ACHN (cell line): ENCODE measurements at regions not wholly inside any gene's neighbourhood (a gene's known extent, or its start where the extent isn't known, plus 50 kb on each side); places are given as distances from the start of the nearest gene placed in this dataset.

Experiments
- DNase-seq: peaks from one replicate; pipeline ENCODE4 v3.0.0-alpha.2; 2015
- in situ Hi-C: cut with HindIII; loops from 2 replicates; pipeline ENCODE4 v1.10.0; 2017; ENCODE audit warnings: low sequenced_read_pairs, low pct_ligation_motif_present, low pct_unique_long_range_greater_than_20kb

DNA sequence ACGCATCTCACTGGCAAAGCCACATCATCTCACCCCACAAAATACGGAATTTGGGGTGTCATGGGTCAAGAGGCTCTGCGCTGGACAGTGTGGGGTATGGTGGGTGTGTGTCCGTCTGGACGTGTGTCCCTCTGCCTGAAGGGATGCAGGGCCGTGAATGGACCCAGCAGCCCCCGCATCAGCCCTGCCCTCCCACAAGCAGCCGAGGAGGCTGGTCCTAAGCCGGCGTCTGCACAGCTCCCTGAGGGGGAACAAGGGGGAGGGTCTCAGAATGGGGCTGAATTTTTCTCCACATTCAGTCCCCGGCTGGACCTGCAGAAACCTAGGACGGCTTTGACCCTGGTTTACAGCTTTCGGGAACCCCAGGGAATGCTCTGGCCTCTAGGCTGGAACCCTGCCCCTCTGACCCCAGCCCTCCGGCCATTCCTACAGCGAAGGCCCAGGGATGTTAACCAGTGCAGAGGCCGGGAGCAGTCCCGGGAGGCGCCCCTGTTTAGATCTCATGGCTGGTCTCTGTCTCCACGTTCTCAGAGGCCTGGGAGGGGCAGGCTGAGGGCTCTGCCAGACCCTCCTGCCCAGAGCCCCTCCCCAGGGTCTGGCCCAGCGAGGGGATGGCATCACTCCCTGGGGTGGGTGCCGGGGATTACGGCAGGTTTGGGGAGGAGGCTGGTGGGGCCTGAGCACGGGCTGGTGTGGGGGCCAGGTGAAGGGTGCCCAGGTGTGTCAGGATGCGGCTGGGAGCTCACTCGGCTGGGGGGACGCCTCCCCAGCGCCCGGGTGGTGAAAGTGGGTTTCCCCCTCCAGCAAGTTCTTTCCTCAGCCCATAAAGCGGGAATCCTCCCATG is 156.5 kb upstream of the C14orf180 start:
- in situ Hi-C loops: no loop called here
- no peak for DNase-seq

DNA sequence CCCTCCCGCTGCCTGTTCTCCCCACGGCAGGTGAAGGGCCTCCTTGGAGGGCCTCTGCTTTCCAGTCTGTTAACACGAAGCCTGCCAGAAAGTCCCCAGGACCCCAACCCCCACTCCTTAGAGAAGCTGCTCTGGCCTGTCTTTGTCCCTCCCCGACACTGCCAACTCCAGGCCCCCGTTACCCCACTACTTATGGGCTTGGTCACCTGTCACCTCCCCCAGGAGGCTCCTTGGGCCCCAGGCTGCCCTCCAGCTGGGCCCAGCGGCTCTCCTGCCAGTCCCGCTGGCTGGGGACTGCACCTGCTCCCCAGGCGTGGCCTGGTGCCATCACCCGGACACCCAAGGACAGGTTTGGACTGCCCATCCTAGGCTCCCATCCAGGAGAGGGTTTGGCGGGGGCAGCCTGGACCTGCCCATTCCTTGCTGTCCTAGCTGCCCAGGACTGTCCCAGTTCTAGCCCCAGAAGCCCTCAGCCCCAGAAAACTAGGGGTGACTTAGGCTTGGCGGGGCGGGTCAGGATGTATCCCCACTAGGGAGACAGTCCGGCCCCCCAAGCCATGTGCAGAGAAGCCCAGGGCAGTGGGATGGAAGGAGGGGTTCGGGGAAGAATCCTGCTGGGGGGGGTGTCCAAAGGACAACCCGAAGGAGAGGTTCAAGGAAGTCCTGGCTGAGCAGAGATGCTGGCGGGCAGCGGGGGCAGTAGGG is 155.7 kb upstream of the C14orf180 start:
- no peak for DNase-seq
- in situ Hi-C loops: no loop called here

GRCh38 chr14:104424406-104425072 is 155.0 kb upstream of the C14orf180 start:
- in situ Hi-C loops: no loop called here

GRCh38 chr14:104425171-104425681 is 154.3 kb upstream of the C14orf180 start:
- in situ Hi-C loops: no loop called here
- no peak for DNase-seq

More at GRCh38 chr14:104424406-104425072, 155.0 kb upstream of the C14orf180 start:
- no peak for DNase-seq

GRCh38 chr14:104425763-104426646 is 153.6 kb upstream of the C14orf180 start:
- no peak for DNase-seq
- in situ Hi-C loops: no loop called here

DNA sequence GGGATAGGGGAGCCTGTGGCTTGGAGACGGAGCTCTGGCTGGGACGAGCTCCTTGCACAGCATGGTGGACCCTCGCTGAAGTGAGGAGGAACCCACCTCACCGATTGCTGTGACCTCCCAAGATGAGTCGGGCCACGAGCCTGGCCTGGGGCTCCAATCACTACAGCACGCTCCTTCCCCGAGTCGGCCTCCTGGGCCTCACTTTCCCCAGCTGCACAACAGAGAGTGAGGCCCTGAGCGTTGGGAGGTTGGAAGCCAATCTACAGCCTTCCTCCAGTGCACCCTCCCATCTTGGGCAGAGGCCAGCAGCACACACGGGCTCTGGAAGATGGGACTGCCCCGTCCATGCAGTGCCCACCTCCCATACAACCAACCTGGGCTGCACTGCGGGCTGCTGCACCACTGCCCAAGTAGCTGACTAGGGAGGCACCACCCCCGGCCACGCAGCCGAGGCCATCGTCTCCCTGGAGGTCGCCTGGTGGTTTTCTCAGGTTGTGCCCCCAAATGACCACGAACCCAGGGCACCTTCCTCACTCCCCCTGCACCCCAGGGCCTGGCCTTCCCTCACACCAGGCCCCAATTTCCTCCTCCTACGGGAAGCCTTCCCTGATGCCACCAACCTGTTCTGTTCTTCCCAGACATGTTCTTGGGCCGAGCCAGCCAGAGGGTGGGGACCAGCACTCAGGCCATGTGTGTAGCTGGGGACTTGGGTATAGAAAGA is 152.3 kb upstream of the C14orf180 start:
- no peak for DNase-seq

GRCh38 chr14:104428333-104428851 is 151.2 kb upstream of the C14orf180 start:
- no peak for DNase-seq
- in situ Hi-C loops: no loop called here

More for the DNA sequence above, 152.3 kb upstream of the C14orf180 start:
- in situ Hi-C loops: no loop called here

DNA sequence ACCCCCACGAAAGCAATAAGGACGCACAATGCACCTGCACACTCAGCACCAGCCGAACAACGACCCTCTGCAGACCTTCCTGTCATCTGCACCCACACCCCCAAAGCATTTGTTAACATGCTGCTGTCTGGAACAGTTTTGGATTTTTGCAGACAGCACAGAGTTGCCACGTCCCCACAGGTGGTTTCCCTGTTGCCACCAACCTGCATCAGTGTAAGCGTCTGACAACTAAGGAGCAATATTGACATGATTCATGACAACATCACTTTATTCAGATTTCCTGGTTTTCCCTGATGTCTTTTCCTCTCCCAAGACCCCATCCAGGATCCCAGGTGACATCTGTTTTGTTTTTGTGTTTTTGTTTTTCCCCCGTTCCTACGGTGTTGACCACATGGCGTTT is 150.7 kb upstream of the C14orf180 start:
- in situ Hi-C loops: no loop called here
- no peak for DNase-seq

GRCh38 chr14:104429291-104429861 is 150.2 kb upstream of the C14orf180 start:
- in situ Hi-C loops: no loop called here
- no peak for DNase-seq

DNA sequence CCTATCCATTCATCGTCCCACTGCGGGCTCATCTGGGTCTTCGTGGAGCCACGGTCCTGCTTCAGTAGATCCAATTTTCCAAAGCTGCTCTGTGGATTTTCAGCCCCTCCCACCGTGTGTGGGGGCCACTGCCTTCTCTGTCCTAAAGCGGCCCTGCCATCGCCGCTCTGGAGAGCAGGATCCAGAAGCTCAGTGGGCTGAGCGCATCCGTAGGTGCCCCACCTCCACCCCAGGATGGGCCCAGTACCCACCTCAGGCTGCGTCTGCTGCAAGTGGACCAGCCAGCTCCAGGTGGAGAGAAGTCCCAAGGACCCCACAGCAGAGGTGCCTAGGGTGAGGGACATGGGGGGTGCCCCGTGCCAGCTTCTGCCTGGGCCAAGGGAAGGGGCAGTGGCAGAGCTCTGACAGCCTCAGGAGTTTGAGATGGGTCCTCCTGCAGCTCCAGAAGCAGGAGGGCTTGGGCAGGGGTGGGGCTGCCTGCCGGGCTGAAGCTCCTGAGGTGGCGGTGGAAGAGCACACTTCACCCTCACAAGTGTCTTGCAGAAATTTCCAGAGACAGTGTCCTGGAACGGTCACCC is 148.1 kb upstream of the C14orf180 start:
- in situ Hi-C loops: no loop called here
- DNase-seq: no peak

GRCh38 chr14:104431929-104432541 is 147.5 kb upstream of the C14orf180 start:
- in situ Hi-C loops: no loop called here

DNA sequence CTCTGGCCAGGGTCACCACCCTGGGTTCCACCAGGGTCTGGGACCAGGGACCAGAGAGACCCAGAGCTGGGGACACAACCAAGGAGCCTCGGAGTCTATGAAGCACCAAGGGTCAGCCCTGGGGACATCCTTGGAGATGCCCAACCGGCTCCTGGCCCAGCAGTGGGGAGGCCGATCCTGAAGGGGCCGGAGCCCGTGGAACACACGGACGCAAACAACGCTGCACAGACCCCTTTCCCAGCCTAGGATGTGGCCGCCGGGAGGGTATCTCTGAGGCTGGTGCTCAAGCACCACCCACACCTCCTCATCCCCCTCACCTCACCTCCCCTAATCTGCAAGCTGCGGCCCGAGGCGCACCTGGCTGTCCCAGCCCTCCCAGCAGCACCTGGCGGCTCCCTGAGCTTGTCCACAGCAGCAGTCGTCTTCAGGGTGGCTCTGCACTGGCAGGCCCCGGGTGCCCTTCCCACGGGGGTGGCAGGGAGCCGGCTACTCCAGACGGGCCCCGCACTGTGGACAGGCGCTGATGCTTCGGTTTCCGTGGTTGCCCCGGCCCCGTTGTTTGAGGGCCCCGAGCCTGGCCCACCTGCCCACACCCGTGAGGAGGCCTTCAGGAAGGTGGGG is 146.8 kb upstream of the C14orf180 start:
- in situ Hi-C loops: no loop called here
- no peak for DNase-seq

More at GRCh38 chr14:104431929-104432541, 147.5 kb upstream of the C14orf180 start:
- no peak for DNase-seq

DNA sequence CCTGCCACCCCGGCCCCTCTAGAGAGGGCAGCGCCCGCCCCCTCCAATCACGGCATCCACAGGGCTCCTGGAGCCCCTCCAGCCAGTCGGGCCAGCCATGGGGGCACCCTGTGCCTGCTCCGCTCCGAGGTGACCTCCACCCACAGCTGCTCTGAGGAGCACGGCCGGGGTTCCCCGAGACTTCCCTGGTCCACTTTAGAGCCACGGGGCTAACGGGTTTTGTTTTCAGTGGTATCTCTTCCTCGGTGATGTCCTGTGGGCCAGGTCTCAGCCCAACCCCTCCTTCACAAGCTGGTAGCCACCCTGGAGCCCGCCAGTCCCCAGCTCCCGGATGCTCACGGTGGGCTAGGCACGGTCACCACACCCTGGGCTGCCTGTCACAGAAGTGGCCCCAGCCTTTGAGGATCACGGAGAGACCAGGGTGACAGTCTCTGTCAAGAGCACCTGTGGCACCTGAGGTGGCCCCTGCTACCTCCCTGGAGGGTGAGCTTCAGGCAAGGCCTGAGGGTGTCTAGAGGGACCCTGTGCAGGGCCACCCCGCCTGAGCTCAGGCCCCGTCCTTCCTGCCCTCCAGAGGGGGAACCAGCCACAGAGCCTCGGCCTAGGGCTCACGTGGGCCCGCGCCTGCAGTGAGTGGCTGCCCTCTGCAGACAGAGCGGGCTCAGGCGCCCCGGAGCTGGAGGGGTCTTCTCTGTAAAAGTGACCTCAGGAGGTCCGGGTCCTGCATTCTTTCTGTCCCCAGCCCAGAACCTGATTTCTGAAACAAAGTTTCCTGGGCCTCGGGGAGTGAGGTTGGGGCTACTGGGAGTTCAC is 146.0 kb upstream of the C14orf180 start:
- in situ Hi-C loops: no loop called here

GRCh38 chr14:104434214-104435076 is 145.1 kb upstream of the C14orf180 start:
- no peak for DNase-seq
- in situ Hi-C loops: no loop called here

More for the DNA sequence above, 146.0 kb upstream of the C14orf180 start:
- no peak for DNase-seq
